Naive thymus-derived CD8-positive, alpha-beta T cell (primary cell): ENCODE measurements at regions not wholly inside any gene's neighbourhood (a gene's known extent, or its start where the extent isn't known, plus 50 kb on each side); places are given as distances from the start of the nearest gene placed in this dataset.
"Not testable (repeated sequence)": the region's sequence is repeated elsewhere in the genome, so short reads cannot be mapped to it uniquely, and the experiment has no call there.

Source experiments
- ATAC-seq, 2 donors: fragments of 150-1000 bp; cut with Tn5 transposase in 1 of 2; sonication (Bioruptor Pico), chemical (Tn5 transposase) in 1 of 2; 1 replicate in 1 of 2; 2 replicates in 1 of 2; pipeline ENCODE4 v1.10.0; 2021; ENCODE audit warnings: mild to moderate bottlenecking in 2 of 2, moderate library complexity in 2 of 2
- POLR2A ChIA-PET: fragments of 350-600 bp; sonication (Branson Sonifier 250); formaldehyde crosslinking; loops from one replicate; lab custom pipeline; 2021; ENCODE audit warnings: antibody characterized with exemption; lab: Charles Lee
- DNase-seq, 10 donors: peaks; one replicate each; pipeline versions ENCODE4 v3.0.0 to v3.0.0-alpha.2; 2020 to 2022
- H3K27ac Mint-ChIP-seq, 10 donors: one replicate each; pipeline ENCODE4 v1.8.0; 2020 to 2022; ENCODE audit warnings: mild to moderate bottlenecking in 10 of 10, mixed read lengths in 10 of 10, moderate library complexity in 4 of 10, inconsistent platforms in 1 of 10
- H3K27me3 Mint-ChIP-seq, 5 donors: one replicate each; pipeline ENCODE4 v1.8.0; 2021 to 2022; ENCODE audit warnings: mixed read lengths in 5 of 5
- H3K36me3 Mint-ChIP-seq, 3 donors: one replicate each; pipeline ENCODE4 v1.8.0; 2020 to 2022; ENCODE audit warnings: mixed read lengths in 3 of 3, mild to moderate bottlenecking in 2 of 3, inconsistent platforms in 1 of 3
- H3K4me1 Mint-ChIP-seq, 4 donors: one replicate each; pipeline ENCODE4 v1.8.0; 2021 to 2022; ENCODE audit warnings: mixed read lengths in 4 of 4
- H3K4me3 Mint-ChIP-seq, 10 donors: one replicate each; pipeline ENCODE4 v1.8.0; 2020 to 2022; ENCODE audit warnings: mild to moderate bottlenecking in 10 of 10, mixed read lengths in 10 of 10, moderate library complexity in 6 of 10, inconsistent platforms in 1 of 10
- H3K9me3 Mint-ChIP-seq, 9 donors: one replicate each; pipeline ENCODE4 v1.8.0; 2020 to 2022; ENCODE audit warnings: mixed read lengths in 9 of 9, mild to moderate bottlenecking in 3 of 9, inconsistent platforms in 1 of 9, moderate library complexity in 1 of 9

DNA sequence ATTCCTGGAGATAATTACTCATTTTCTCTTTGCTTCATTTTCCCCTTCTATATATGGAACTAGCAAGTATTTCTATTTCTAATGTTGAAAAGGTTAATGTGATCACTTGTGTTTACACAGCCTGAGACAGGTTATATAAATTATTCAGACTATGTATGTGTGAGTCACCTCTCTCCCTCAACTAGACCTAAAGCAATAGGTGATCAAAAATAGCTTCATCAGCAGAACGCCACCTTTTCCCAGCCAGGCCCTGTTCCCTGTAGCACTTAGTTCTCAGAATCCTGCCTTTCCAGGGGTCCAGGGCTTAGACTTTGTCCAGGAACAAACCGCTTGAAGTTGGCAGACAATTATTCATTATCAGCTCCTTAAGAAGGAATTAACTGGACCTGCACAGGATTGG lies 125.3 kb upstream of the EXOC2 start:
- H3K27ac Mint-ChIP-seq: no peak overlapping the region
- POLR2A ChIA-PET: no interaction called here
- ATAC-seq (no peak), DNase-seq (no peak)
- peaks cover 6 to 16% (median 12%) of the 10 kb centered on the region in 4 donors for H3K4me1 Mint-ChIP-seq
- H3K4me3 Mint-ChIP-seq: no peak overlapping the region
- no peaks in the 10 kb centered on the region for H3K36me3 Mint-ChIP-seq
- peaks cover 9 to 35% (median 15%) of the 10 kb centered on the region in 5 donors for H3K27me3 Mint-ChIP-seq
- peaks cover 0 to 2% (median 0%) of the 10 kb centered on the region in 9 donors for H3K9me3 Mint-ChIP-seq

DNA sequence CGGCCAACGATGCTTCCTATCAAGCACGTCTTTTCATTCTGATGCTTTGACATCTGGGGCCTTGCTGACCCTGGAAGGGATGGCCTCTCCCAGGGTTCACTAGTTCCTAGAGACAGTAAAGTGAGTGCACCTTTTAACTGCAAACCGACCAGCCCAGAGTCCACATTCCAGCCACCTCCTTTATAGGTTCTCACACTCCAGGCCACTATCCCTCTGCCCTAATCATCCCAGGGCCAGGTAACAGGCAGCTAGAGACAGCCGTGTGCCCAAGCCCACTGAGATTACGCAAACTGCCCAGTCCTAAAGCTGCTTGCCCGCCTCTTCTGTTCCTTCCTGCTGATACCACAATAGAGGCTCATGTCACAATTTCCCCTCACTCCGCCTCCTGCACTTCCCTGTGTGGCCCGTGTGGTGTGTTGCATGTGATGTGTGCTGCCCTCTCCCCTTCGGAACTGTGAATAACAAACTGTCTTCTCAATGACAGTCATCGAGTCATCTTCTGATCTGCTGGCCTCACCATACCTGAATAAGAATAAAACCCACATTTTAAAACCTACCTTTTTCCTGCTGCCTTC lies 123.7 kb upstream of the EXOC2 start:
- POLR2A ChIA-PET: no interaction called here
- DNase-seq (peak in 1 of 10 donors; percentile 3), ATAC-seq (peak in 1 of 2 donors; percentile 59)
- Mint-ChIP-seq H3K4me1 (peaks cover 6 to 16% (median 12%) of the 10 kb centered on the region in 4 donors), H3K4me3 (peak overlapping the region in 1 of 10 donors; percentile 5), H3K9me3 (no peaks in the 10 kb centered on the region), H3K36me3 (no peaks in the 10 kb centered on the region), H3K27me3 (peaks cover 8 to 22% (median 11%) of the 10 kb centered on the region in 5 donors), H3K27ac (no peak overlapping the region)

GRCh38 chr6:815348-815738 lies 122.4 kb upstream of the EXOC2 start:
- no peak for ATAC-seq
- Mint-ChIP-seq H3K4me3 (no peak overlapping the region), H3K27me3 (peaks cover 4 to 11% (median 6%) of the 10 kb centered on the region in 5 donors), H3K4me1 (peaks cover 6 to 16% (median 12%) of the 10 kb centered on the region in 4 donors), H3K9me3 (no peaks in the 10 kb centered on the region), H3K36me3 (no peaks in the 10 kb centered on the region), H3K27ac (no peak overlapping the region)
- DNase-seq: no peak
- POLR2A ChIA-PET: no interaction called here

- no peak overlapping the region for H3K27ac Mint-ChIP-seq
- POLR2A ChIA-PET: no interaction called here
- H3K4me1 Mint-ChIP-seq: peaks cover 6 to 16% (median 12%) of the 10 kb centered on the region in 4 donors
- peaks cover 4 to 10% (median 6%) of the 10 kb centered on the region in 5 donors for H3K27me3 Mint-ChIP-seq
- peak overlapping the region in 1 of 10 donors; percentile 26 for H3K4me3 Mint-ChIP-seq
- DNase-seq: no peak
- no peak for ATAC-seq
- no peaks in the 10 kb centered on the region for H3K9me3 Mint-ChIP-seq
- no peaks in the 10 kb centered on the region for H3K36me3 Mint-ChIP-seq
Observed at GRCh38 chr6:814378-815347, 121.7 kb upstream of the EXOC2 start.

- Mint-ChIP-seq H3K27me3 (peaks cover 0 to under 1% (median 0%) of the 10 kb centered on the region in 5 donors), H3K9me3 (no peaks in the 10 kb centered on the region), H3K36me3 (no peaks in the 10 kb centered on the region), H3K27ac (no peak overlapping the region), H3K4me1 (peaks cover 2 to 15% (median 4%) of the 10 kb centered on the region in 4 donors), H3K4me3 (no peak overlapping the region)
- POLR2A ChIA-PET: no interaction called here
- DNase-seq (no peak), ATAC-seq (no peak)
Observed at GRCh38 chr6:811831-812230, 118.9 kb upstream of the EXOC2 start.

DNA sequence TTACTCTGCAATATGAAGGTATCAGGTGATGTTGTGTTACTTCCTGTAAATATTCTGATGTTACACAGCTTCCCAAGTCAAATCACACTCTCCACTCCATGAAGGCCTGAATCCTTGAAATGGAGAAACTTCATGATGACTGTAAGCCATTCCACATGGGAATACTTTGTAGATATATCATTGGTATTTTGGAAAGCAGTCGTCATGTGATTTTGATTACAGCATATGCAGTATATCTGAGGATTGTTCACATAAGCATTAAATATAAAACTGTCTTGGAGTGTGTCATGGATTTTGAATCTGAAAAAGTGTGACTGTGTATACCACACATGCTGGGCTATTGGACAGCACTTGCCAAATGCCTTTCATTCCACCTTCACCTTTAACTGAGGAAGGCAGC lies 118.3 kb upstream of the EXOC2 start:
- DNase-seq (no peak), ATAC-seq (no peak)
- Mint-ChIP-seq H3K4me3 (no peak overlapping the region), H3K27me3 (peaks cover 0 to 1% (median 0%) of the 10 kb centered on the region in 5 donors), H3K27ac (no peak overlapping the region), H3K4me1 (peaks cover 0 to 11% (median 0%) of the 10 kb centered on the region in 4 donors), H3K9me3 (no peaks in the 10 kb centered on the region), H3K36me3 (no peaks in the 10 kb centered on the region)
- POLR2A ChIA-PET: no interaction called here

- H3K27ac Mint-ChIP-seq: no peak overlapping the region
- H3K4me3 Mint-ChIP-seq: no peak overlapping the region
- no peaks in the 10 kb centered on the region for H3K9me3 Mint-ChIP-seq
- POLR2A ChIA-PET: no interaction called here
- ATAC-seq: no peak
- peaks cover 1 to 11% (median 7%) of the 10 kb centered on the region in 5 donors for H3K27me3 Mint-ChIP-seq
- H3K4me1 Mint-ChIP-seq: peaks cover 0 to 6% (median 0%) of the 10 kb centered on the region in 4 donors
- no peaks in the 10 kb centered on the region for H3K36me3 Mint-ChIP-seq
- no peak for DNase-seq
Observed at GRCh38 chr6:804771-805170, 111.8 kb upstream of the EXOC2 start.

DNA sequence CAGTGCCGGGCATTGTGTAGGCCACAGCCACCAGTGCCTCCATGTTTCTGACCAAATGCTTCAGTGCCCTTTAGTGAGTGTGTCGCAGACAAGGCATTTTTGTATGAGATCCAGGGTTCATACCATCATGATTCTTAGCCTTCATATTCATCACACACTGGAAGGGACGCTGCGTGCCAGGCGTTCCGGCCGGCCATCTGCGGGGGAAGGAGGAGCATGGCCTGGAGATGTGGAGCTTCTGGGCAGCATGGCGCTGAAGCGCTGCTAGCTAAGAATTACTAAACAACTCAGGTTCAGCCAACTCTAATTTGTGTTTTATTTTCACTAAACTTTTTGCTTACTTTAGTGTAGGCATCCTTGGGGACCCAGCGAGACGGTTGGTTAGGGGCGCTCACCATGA lies 111.4 kb upstream of the EXOC2 start:
- no peaks in the 10 kb centered on the region for H3K9me3 Mint-ChIP-seq
- H3K27me3 Mint-ChIP-seq: peaks cover 1 to 12% (median 7%) of the 10 kb centered on the region in 5 donors
- POLR2A ChIA-PET: no interaction called here
- no peak overlapping the region for H3K27ac Mint-ChIP-seq
- no peaks in the 10 kb centered on the region for H3K36me3 Mint-ChIP-seq
- H3K4me3 Mint-ChIP-seq: no peak overlapping the region
- H3K4me1 Mint-ChIP-seq: peaks cover 0 to 6% (median 0%) of the 10 kb centered on the region in 4 donors
- no peak for ATAC-seq
- no peak for DNase-seq

GRCh38 chr6:803191-803977 lies 110.4 kb upstream of the EXOC2 start:
- POLR2A ChIA-PET: no interaction called here
- no peak overlapping the region for H3K4me3 Mint-ChIP-seq
- no peak overlapping the region for H3K27ac Mint-ChIP-seq
- ATAC-seq: no peak
- peaks cover 0 to 6% (median 0%) of the 10 kb centered on the region in 4 donors for H3K4me1 Mint-ChIP-seq
- H3K36me3 Mint-ChIP-seq: no peaks in the 10 kb centered on the region
- H3K9me3 Mint-ChIP-seq: no peaks in the 10 kb centered on the region
- no peak for DNase-seq
- H3K27me3 Mint-ChIP-seq: peaks cover 1 to 12% (median 7%) of the 10 kb centered on the region in 5 donors

DNA sequence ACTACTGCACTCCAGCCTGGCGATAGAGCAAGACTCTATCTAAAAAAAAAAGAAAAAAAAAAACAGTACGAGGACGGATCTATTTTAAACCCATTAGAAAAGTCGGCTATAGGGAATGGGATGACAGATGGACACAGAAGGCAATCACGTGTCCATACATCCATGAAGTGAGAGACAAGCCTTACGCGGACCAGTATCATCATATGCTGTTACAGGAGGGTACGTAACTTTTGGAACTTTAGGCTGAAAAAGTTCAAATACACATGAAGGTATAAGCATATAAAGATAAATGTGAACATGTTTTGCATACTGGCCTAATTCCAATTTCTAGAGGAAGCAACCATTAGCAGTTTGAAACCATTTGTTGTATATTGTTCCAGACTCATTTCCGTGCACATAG lies 109.8 kb upstream of the EXOC2 start:
- H3K4me3 Mint-ChIP-seq: no peak overlapping the region
- ATAC-seq: no peak
- H3K27me3 Mint-ChIP-seq: peaks cover 1 to 15% (median 13%) of the 10 kb centered on the region in 5 donors
- no peak for DNase-seq
- H3K36me3 Mint-ChIP-seq: no peaks in the 10 kb centered on the region
- no peak overlapping the region for H3K27ac Mint-ChIP-seq
- peaks cover 0 to 6% (median 0%) of the 10 kb centered on the region in 4 donors for H3K4me1 Mint-ChIP-seq
- no peaks in the 10 kb centered on the region for H3K9me3 Mint-ChIP-seq
- POLR2A ChIA-PET: no interaction called here

DNA sequence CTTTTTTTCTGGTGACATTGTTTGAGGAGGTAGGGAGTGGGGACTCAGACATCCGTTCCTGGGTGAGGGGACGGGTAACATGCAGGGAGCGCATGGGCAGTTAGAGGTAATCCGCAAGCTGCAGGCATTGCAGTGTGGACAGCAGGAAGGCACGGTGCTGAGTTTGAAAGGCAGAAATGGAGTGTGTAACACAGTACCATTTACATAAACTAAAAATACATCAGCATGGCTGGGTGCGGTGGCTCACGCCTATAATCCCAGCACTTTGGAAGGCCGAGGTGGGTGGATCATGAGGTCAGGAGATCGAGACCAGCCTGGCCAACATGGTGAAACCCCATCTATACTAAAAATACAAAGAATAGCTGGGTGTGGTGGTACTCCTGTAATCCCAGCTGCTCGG lies 109.3 kb upstream of the EXOC2 start:
- H3K27ac Mint-ChIP-seq, POLR2A ChIA-PET, H3K9me3 Mint-ChIP-seq, DNase-seq, H3K36me3 Mint-ChIP-seq, ATAC-seq, H3K4me3 Mint-ChIP-seq, H3K4me1 Mint-ChIP-seq: not testable (repeated sequence)
- H3K27me3 Mint-ChIP-seq: peaks cover 6 to 19% (median 14%) of the 10 kb centered on the region in 5 donors

GRCh38 chr6:799769-800168 lies 106.8 kb upstream of the EXOC2 start:
- Mint-ChIP-seq H3K27ac (no peak overlapping the region), H3K4me1 (peaks cover 0 to 2% (median 0%) of the 10 kb centered on the region in 4 donors), H3K9me3 (no peaks in the 10 kb centered on the region), H3K27me3 (peaks cover 5 to 34% (median 21%) of the 10 kb centered on the region in 5 donors), H3K36me3 (no peaks in the 10 kb centered on the region), H3K4me3 (no peak overlapping the region)
- DNase-seq: no peak
- POLR2A ChIA-PET: no interaction called here
- no peak for ATAC-seq
